ENCODE measurements at regions not wholly inside any gene's neighbourhood (a gene's known extent, or its start where the extent isn't known, plus 50 kb on each side); places are given as distances from the start of the nearest gene placed in this dataset.

GRCh38 chr2:79437433-79438267, 75.2 kb upstream of the CTNNA2 start:
- Histone ChIP-seq H2BK5ac (ENCODE audit: low read depth, low read length, poor library complexity) (no peak overlapping the region), H3K14ac (ENCODE audit: low read length) (no peak overlapping the region)
- WGBS (ENCODE audit: extremely low coverage, insufficient coverage, insufficient read length), result no CpG with 5 or more reads among the region's 16 CpGs

GRCh38 chr2:79434362-79434761, 78.5 kb upstream of the CTNNA2 start:
- no peak overlapping the region for H2AK5ac ChIP-seq (ENCODE audit: low read length)
- no peak overlapping the region for H3K4me2 ChIP-seq (ENCODE audit: low read length)
- no peak overlapping the region for H2AFZ ChIP-seq (ENCODE audit: insufficient read depth, low read length, poor library complexity)
- no peak overlapping the region for H3K9ac ChIP-seq (ENCODE audit: low read length)
- H2BK5ac ChIP-seq (ENCODE audit: low read depth, low read length, poor library complexity), result no peak overlapping the region
- no peaks in the 10 kb centered on the region for H3K36me3 ChIP-seq (ENCODE audit: control insufficient read depth in 1 of 2, insufficient read depth in 2 of 2, low read length in 2 of 2)
- no peak overlapping the region for H3K23ac ChIP-seq (ENCODE audit: low read length)
- no peak overlapping the region for H4K12ac ChIP-seq (ENCODE audit: low read depth, low read length)
- H3K27ac ChIP-seq (ENCODE audit: low read depth, low read length), result no peak overlapping the region
- H3K79me1 ChIP-seq (ENCODE audit: low read length), result no peaks in the 10 kb centered on the region
- H4K91ac ChIP-seq (ENCODE audit: low read depth, low read length), result no peak overlapping the region
- H2BK12ac ChIP-seq (ENCODE audit: low read length), result no peak overlapping the region
- H3K4me3 ChIP-seq (ENCODE audit: low read depth, low read length), result no peak overlapping the region
- H3K27me3 ChIP-seq (ENCODE audit: insufficient read depth, low read length), result no peaks in the 10 kb centered on the region
- H3K79me2 ChIP-seq (ENCODE audit: control insufficient read depth, insufficient read depth, low read length, poor library complexity), result no peaks in the 10 kb centered on the region
- H4K8ac ChIP-seq (ENCODE audit: low read depth, low read length), result no peak overlapping the region
- no peak for DNase-seq
- no peak overlapping the region for H3K4ac ChIP-seq (ENCODE audit: low read depth, low read length)
- peaks cover 4 to 8% of the 10 kb centered on the region in 2 experiments for H3K4me1 ChIP-seq (ENCODE audit: control insufficient read depth in 1 of 2, insufficient read depth in 2 of 2, low read length in 2 of 2)
- WGBS (ENCODE audit: extremely low coverage, insufficient coverage, insufficient read length), result no CpG with 5 or more reads among the region's 2 CpGs
- H3K14ac ChIP-seq (ENCODE audit: low read length), result no peak overlapping the region
- peaks cover 2% of the 10 kb centered on the region for H3K9me3 ChIP-seq (ENCODE audit: insufficient read depth, low read depth, low read length)
- H2BK120ac ChIP-seq (ENCODE audit: insufficient read depth, low read length, poor library complexity), result no peak overlapping the region
- H3K18ac ChIP-seq (ENCODE audit: low read length), result no peak overlapping the region

More at GRCh38 chr2:79437433-79438267, 75.2 kb upstream of the CTNNA2 start:
- H3K79me1 ChIP-seq (ENCODE audit: low read length), result no peaks in the 10 kb centered on the region
- H3K4ac ChIP-seq (ENCODE audit: low read depth, low read length), result no peak overlapping the region
- peaks cover 2% of the 10 kb centered on the region for H3K9me3 ChIP-seq (ENCODE audit: insufficient read depth, low read depth, low read length)
- H3K27me3 ChIP-seq (ENCODE audit: insufficient read depth, low read length), result no peaks in the 10 kb centered on the region
- no peak overlapping the region for H3K4me3 ChIP-seq (ENCODE audit: low read depth, low read length)
- no peak overlapping the region for H3K18ac ChIP-seq (ENCODE audit: low read length)
- no peak overlapping the region for H4K8ac ChIP-seq (ENCODE audit: low read depth, low read length)
- no peak overlapping the region for H3K27ac ChIP-seq (ENCODE audit: low read depth, low read length)
- peaks cover 4 to 8% of the 10 kb centered on the region in 2 experiments for H3K4me1 ChIP-seq (ENCODE audit: control insufficient read depth in 1 of 2, insufficient read depth in 2 of 2, low read length in 2 of 2)
- H4K12ac ChIP-seq (ENCODE audit: low read depth, low read length), result no peak overlapping the region
- no peak overlapping the region for H4K91ac ChIP-seq (ENCODE audit: low read depth, low read length)
- peak overlapping the region; percentile 26 for H2BK12ac ChIP-seq (ENCODE audit: low read length)
- H3K4me2 ChIP-seq (ENCODE audit: low read length), result no peak overlapping the region
- H3K36me3 ChIP-seq (ENCODE audit: control insufficient read depth in 1 of 2, insufficient read depth in 2 of 2, low read length in 2 of 2), result no peaks in the 10 kb centered on the region
- H2AK5ac ChIP-seq (ENCODE audit: low read length), result no peak overlapping the region
- no peaks in the 10 kb centered on the region for H3K79me2 ChIP-seq (ENCODE audit: control insufficient read depth, insufficient read depth, low read length, poor library complexity)
- DNase-seq, result no peak
- H2BK120ac ChIP-seq (ENCODE audit: insufficient read depth, low read length, poor library complexity), result no peak overlapping the region
- H3K9ac ChIP-seq (ENCODE audit: low read length), result no peak overlapping the region
- no peak overlapping the region for H3K23ac ChIP-seq (ENCODE audit: low read length)
- H2AFZ ChIP-seq (ENCODE audit: insufficient read depth, low read length, poor library complexity), result no peak overlapping the region

- no peaks in the 10 kb centered on the region for H3K79me1 ChIP-seq (ENCODE audit: low read length)
- H4K12ac ChIP-seq (ENCODE audit: low read depth, low read length), result no peak overlapping the region
- H3K27ac ChIP-seq (ENCODE audit: low read depth, low read length), result no peak overlapping the region
- H3K9ac ChIP-seq (ENCODE audit: low read length), result no peak overlapping the region
- no peak overlapping the region for H2BK5ac ChIP-seq (ENCODE audit: low read depth, low read length, poor library complexity)
- H2AK5ac ChIP-seq (ENCODE audit: low read length), result no peak overlapping the region
- no peak overlapping the region for H3K23ac ChIP-seq (ENCODE audit: low read length)
- H3K27me3 ChIP-seq (ENCODE audit: insufficient read depth, low read length), result no peaks in the 10 kb centered on the region
- no peak overlapping the region for H2BK120ac ChIP-seq (ENCODE audit: insufficient read depth, low read length, poor library complexity)
- no peaks in the 10 kb centered on the region for H3K36me3 ChIP-seq (ENCODE audit: control insufficient read depth in 1 of 2, insufficient read depth in 2 of 2, low read length in 2 of 2)
- no peak overlapping the region for H3K4me3 ChIP-seq (ENCODE audit: low read depth, low read length)
- H3K4me2 ChIP-seq (ENCODE audit: low read length), result no peak overlapping the region
- H2BK12ac ChIP-seq (ENCODE audit: low read length), result no peak overlapping the region
- no peak for DNase-seq
- no peak overlapping the region for H3K14ac ChIP-seq (ENCODE audit: low read length)
- no peak overlapping the region for H2AFZ ChIP-seq (ENCODE audit: insufficient read depth, low read length, poor library complexity)
- H4K8ac ChIP-seq (ENCODE audit: low read depth, low read length), result no peak overlapping the region
- no peak overlapping the region for H4K91ac ChIP-seq (ENCODE audit: low read depth, low read length)
- H3K4ac ChIP-seq (ENCODE audit: low read depth, low read length), result no peak overlapping the region
- H3K9me3 ChIP-seq (ENCODE audit: insufficient read depth, low read depth, low read length), result peaks cover 2% of the 10 kb centered on the region
- WGBS (ENCODE audit: extremely low coverage, insufficient coverage, insufficient read length), result no CpG with 5 or more reads among the region's 3 CpGs
- peaks cover 2 to 6% of the 10 kb centered on the region in 2 experiments for H3K4me1 ChIP-seq (ENCODE audit: control insufficient read depth in 1 of 2, insufficient read depth in 2 of 2, low read length in 2 of 2)
- no peaks in the 10 kb centered on the region for H3K79me2 ChIP-seq (ENCODE audit: control insufficient read depth, insufficient read depth, low read length, poor library complexity)
- no peak overlapping the region for H3K18ac ChIP-seq (ENCODE audit: low read length)
Observed at GRCh38 chr2:79432731-79433146, 80.1 kb upstream of the CTNNA2 start.

- Histone ChIP-seq H3K36me3 (ENCODE audit: control insufficient read depth in 1 of 2, insufficient read depth in 2 of 2, low read length in 2 of 2) (no peaks in the 10 kb centered on the region), H3K14ac (ENCODE audit: low read length) (no peak overlapping the region), H2AFZ (ENCODE audit: insufficient read depth, low read length, poor library complexity) (no peak overlapping the region), H4K8ac (ENCODE audit: low read depth, low read length) (no peak overlapping the region), H3K4me2 (ENCODE audit: low read length) (no peak overlapping the region), H3K27me3 (ENCODE audit: insufficient read depth, low read length) (no peaks in the 10 kb centered on the region), H4K91ac (ENCODE audit: low read depth, low read length) (no peak overlapping the region), H3K79me1 (ENCODE audit: low read length) (no peaks in the 10 kb centered on the region), H2BK120ac (ENCODE audit: insufficient read depth, low read length, poor library complexity) (no peak overlapping the region), H3K4me3 (ENCODE audit: low read depth, low read length) (no peak overlapping the region), H3K4me1 (ENCODE audit: control insufficient read depth in 1 of 2, insufficient read depth in 2 of 2, low read length in 2 of 2) (no peaks in the 10 kb centered on the region), H2AK5ac (ENCODE audit: low read length) (no peak overlapping the region), H2BK5ac (ENCODE audit: low read depth, low read length, poor library complexity) (no peak overlapping the region), H3K18ac (ENCODE audit: low read length) (no peak overlapping the region), H3K27ac (ENCODE audit: low read depth, low read length) (no peak overlapping the region), H3K4ac (ENCODE audit: low read depth, low read length) (no peak overlapping the region), H2BK12ac (ENCODE audit: low read length) (no peak overlapping the region), H3K79me2 (ENCODE audit: control insufficient read depth, insufficient read depth, low read length, poor library complexity) (no peaks in the 10 kb centered on the region), H3K9me3 (ENCODE audit: insufficient read depth, low read depth, low read length) (no peaks in the 10 kb centered on the region), H3K23ac (ENCODE audit: low read length) (no peak overlapping the region), H3K9ac (ENCODE audit: low read length) (no peak overlapping the region), H4K12ac (ENCODE audit: low read depth, low read length) (no peak overlapping the region)
- DNase-seq, result no peak
- WGBS (ENCODE audit: extremely low coverage, insufficient coverage, insufficient read length), result no CpG with 5 or more reads among the region's 1 CpG
Observed at GRCh38 chr2:79428745-79429144, 84.1 kb upstream of the CTNNA2 start.

Measured in trophoblast cell (in vitro differentiated cells and primary cell).